ENCODE measurements at regions not wholly inside any gene's neighbourhood (a gene's known extent, or its start where the extent isn't known, plus 50 kb on each side); places are given as distances from the start of the nearest gene placed in this dataset.

- TF ChIP-seq BHLHE40 (IDR thresholded peaks at IDR 0.05; ENCODE audit: borderline replicate concordance in 1 of 2, low read depth in 2 of 2, low read length in 1 of 2) (no peak), RAD21 (IDR thresholded peaks at IDR 0.05; ENCODE audit: insufficient read depth, low read depth, low read length) (no peak), RBBP5 (conservative IDR thresholded peaks at IDR 0.05) (no peak), JUNB (IDR thresholded peaks at IDR 0.05) (no peak), CTCF (IDR thresholded peaks at IDR 0.05 in 2 of 3, conservative IDR thresholded peaks at IDR 0.05 in 1 of 3; ENCODE audit: control insufficient read depth in 2 of 3, extremely low read depth in 1 of 3, insufficient read depth in 1 of 3, low read depth in 3 of 3, low read length in 3 of 3) (no peak), EZH2 (IDR thresholded peaks at IDR 0.05; ENCODE audit: borderline replicate concordance, control insufficient read depth, low read depth, low read length) (no peak), POU2F2 (IDR thresholded peaks at IDR 0.05; ENCODE audit: borderline replicate concordance, low read depth, low read length) (no peak)
- TF ChIP-seq, protein P1, sequence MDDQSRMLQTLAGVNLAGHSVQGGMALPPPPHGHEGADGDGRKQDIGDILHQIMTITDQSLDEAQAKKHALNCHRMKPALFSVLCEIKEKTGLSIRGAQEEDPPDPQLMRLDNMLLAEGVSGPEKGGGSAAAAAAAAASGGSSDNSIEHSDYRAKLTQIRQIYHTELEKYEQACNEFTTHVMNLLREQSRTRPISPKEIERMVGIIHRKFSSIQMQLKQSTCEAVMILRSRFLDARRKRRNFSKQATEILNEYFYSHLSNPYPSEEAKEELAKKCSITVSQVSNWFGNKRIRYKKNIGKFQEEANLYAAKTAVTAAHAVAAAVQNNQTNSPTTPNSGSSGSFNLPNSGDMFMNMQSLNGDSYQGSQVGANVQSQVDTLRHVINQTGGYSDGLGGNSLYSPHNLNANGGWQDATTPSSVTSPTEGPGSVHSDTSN (IDR thresholded peaks at IDR 0.05; ENCODE audit: insufficient replicate concordance, low read depth, low read length) = no peak
- TF ChIP-seq, protein P2, sequence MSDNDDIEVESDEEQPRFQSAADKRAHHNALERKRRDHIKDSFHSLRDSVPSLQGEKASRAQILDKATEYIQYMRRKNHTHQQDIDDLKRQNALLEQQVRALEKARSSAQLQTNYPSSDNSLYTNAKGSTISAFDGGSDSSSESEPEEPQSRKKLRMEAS (IDR thresholded peaks at IDR 0.05; ENCODE audit: low read depth, low read length) = no peak
Measured at GRCh38 chr3:161838021-161838420, 341.4 kb downstream of the OTOL1 start.
